ENCODE measurements at regions not wholly inside any gene's neighbourhood (a gene's known extent, or its start where the extent isn't known, plus 50 kb on each side); places are given as distances from the start of the nearest gene placed in this dataset.

DNA sequence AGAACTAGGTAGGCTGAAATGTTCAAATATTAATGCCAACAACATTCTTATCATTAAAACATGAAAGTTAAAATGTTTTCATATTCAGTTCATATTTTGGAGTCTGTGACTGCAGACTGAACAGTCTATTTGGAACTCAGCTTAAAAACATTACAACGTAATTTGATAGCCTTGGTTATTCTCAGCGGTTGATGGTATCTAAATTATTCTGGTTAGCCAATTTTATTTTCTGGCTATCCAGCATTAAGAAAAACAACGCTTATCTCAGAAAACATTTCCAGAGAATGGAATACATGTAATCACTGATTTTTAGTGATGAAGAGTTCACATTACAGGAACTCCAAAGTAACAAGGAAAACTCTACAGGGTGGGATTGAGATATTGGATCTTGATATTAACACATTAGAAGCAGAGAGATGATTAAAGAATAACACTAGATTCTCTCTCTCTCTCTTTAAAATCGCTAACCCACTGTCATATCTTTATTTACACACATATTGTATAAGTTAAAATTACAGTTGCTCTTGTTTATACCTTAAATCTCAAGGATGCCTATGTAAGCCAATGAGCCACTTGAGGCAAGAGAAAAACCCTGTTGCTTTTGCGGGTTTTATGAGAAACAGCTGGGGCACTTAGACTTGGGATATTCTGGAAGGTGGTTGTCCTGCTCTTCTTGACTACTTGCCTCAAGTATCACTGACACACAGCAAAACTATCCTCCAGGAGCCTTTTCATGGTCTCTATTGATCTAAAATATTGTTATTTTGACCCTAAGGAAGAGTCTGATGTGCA, 84.9 kb downstream of the ICOS start:
- TF ChIP-seq, protein P1, sequence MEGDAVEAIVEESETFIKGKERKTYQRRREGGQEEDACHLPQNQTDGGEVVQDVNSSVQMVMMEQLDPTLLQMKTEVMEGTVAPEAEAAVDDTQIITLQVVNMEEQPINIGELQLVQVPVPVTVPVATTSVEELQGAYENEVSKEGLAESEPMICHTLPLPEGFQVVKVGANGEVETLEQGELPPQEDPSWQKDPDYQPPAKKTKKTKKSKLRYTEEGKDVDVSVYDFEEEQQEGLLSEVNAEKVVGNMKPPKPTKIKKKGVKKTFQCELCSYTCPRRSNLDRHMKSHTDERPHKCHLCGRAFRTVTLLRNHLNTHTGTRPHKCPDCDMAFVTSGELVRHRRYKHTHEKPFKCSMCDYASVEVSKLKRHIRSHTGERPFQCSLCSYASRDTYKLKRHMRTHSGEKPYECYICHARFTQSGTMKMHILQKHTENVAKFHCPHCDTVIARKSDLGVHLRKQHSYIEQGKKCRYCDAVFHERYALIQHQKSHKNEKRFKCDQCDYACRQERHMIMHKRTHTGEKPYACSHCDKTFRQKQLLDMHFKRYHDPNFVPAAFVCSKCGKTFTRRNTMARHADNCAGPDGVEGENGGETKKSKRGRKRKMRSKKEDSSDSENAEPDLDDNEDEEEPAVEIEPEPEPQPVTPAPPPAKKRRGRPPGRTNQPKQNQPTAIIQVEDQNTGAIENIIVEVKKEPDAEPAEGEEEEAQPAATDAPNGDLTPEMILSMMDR (IDR thresholded peaks at IDR 0.05; ENCODE audit: insufficient read depth, low read depth, low read length), result no peak
- no peak for TF ChIP-seq EZH2 (IDR thresholded peaks at IDR 0.05; ENCODE audit: insufficient read depth, low read length)
